HCT116 (cell line): ENCODE measurements at regions not wholly inside any gene's neighbourhood (a gene's known extent, or its start where the extent isn't known, plus 50 kb on each side); places are given as distances from the start of the nearest gene placed in this dataset.

Experiments used
- ELF1 ChIP-seq: IDR thresholded peaks from 2 replicates; pipeline ENCODE4 v1.6.1; 2012; ENCODE audit warnings: low read depth, borderline replicate concordance
- EZH2 ChIP-seq: fragments of 200-600 bp; sonication (generic); IDR thresholded peaks from 2 replicates; pipeline ENCODE4 v1.6.1; 2017; ENCODE audit warnings: antibody characterized with exemption, mixed run types
- EZH2phosphoT487 ChIP-seq: fragments of 200-600 bp; IDR thresholded peaks from 2 replicates; pipeline ENCODE4 v1.6.1; 2018; ENCODE audit warnings: antibody characterized with exemption, borderline replicate concordance
- MAX ChIP-seq: IDR thresholded peaks from 2 replicates; pipeline ENCODE4 v1.6.1; 2012
- POLR2A ChIP-seq: IDR thresholded peaks from 2 replicates; pipeline ENCODE4 v1.7.0; 2011; ENCODE audit warnings: borderline replicate concordance; ENCODE audit not compliant: insufficient read depth, insufficient read length; ENCODE audit errors: extremely low read depth
- POLR2AphosphoS5 ChIP-seq: IDR thresholded peaks from 2 replicates; pipeline ENCODE4 v1.6.1; 2011; ENCODE audit warnings: mild to moderate bottlenecking, low read depth, low read length, moderate library complexity
- RAD21 ChIP-seq: IDR thresholded peaks from 2 replicates; pipeline ENCODE4 v1.6.1; 2012; ENCODE audit warnings: low read depth, mild to moderate bottlenecking
- SIN3A ChIP-seq: IDR thresholded peaks from 2 replicates; pipeline ENCODE4 v1.6.1; 2012; ENCODE audit warnings: low read depth
- SP1 ChIP-seq: IDR thresholded peaks from 2 replicates; pipeline ENCODE4 v1.6.1; 2012; ENCODE audit warnings: low read depth
- YY1 ChIP-seq: IDR thresholded peaks from 2 replicates; pipeline ENCODE4 v1.6.1; 2011; ENCODE audit warnings: low read length, low read depth, moderate library complexity, mild to moderate bottlenecking; ENCODE audit not compliant: insufficient replicate concordance; ENCODE audit errors: extremely low read depth
- TF ChIP-seq, protein P1 (sequence below), 3 experiments: fragments of 200-600 bp in 1 of 3; sonication (generic) in 1 of 3; IDR thresholded peaks in 2 of 3; conservative IDR thresholded peaks in 1 of 3; 2 replicates each; pipeline ENCODE4 v1.5.1; 2012 to 2017; ENCODE audit warnings: low read depth in 2 of 3, low read length in 2 of 3, antibody characterized with exemption in 1 of 3, borderline replicate concordance in 1 of 3, control low read depth in 1 of 3, mild to moderate bottlenecking in 1 of 3, mixed read lengths in 1 of 3, mixed run types in 1 of 3, moderate library complexity in 1 of 3; ENCODE audit not compliant: insufficient read depth in 1 of 3

DNA sequence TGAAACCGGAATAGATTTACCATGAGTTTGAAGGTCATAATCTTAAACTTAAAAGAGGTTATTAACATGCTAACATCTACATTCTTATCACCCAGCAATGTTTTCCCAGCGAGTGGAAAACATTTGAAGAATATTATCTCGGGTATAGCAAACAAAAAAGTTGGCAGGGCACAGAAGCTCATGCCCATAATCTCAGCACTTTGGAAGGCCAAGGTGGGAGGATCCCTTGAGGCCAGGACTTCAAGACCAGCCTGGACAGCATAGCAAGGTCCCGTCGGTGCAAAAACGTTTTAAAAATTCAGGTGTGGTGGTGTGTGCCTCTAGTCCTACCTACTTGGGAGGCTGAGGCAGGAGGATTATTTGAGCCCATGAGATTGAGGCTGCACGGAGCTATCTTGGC, 213.5 kb downstream of the MANEA start:
- TF ChIP-seq EZH2phosphoT487 = no peak
- TF ChIP-seq SIN3A = no peak
- TF ChIP-seq YY1 = no peak
- TF ChIP-seq, protein P1, sequence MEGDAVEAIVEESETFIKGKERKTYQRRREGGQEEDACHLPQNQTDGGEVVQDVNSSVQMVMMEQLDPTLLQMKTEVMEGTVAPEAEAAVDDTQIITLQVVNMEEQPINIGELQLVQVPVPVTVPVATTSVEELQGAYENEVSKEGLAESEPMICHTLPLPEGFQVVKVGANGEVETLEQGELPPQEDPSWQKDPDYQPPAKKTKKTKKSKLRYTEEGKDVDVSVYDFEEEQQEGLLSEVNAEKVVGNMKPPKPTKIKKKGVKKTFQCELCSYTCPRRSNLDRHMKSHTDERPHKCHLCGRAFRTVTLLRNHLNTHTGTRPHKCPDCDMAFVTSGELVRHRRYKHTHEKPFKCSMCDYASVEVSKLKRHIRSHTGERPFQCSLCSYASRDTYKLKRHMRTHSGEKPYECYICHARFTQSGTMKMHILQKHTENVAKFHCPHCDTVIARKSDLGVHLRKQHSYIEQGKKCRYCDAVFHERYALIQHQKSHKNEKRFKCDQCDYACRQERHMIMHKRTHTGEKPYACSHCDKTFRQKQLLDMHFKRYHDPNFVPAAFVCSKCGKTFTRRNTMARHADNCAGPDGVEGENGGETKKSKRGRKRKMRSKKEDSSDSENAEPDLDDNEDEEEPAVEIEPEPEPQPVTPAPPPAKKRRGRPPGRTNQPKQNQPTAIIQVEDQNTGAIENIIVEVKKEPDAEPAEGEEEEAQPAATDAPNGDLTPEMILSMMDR (IDR thresholded peaks at IDR 0.05 in 2 of 3, conservative IDR thresholded peaks at IDR 0.05 in 1 of 3; ENCODE audit: borderline replicate concordance in 1 of 3, insufficient read depth in 1 of 3, low read depth in 2 of 3, low read length in 2 of 3) = no peak
- no peak for TF ChIP-seq EZH2
- TF ChIP-seq MAX = no peak
- no peak for TF ChIP-seq SP1
- no peak for TF ChIP-seq POLR2A
- no peak for TF ChIP-seq POLR2AphosphoS5
- no peak for TF ChIP-seq ELF1
- no peak for TF ChIP-seq RAD21
